Inflammatory macrophage treated with lipopolysaccharide for 1 hour (primary cell): ENCODE measurements at regions not wholly inside any gene's neighbourhood (a gene's known extent, or its start where the extent isn't known, plus 50 kb on each side); places are given as distances from the start of the nearest gene placed in this dataset.
"Not testable (repeated sequence)": the region's sequence is repeated elsewhere in the genome, so short reads cannot be mapped to it uniquely, and the experiment has no call there.

ENCODE experiments used
- DNase-seq, 2 donors: peaks; one replicate each; pipeline ENCODE4 v3.0.0-alpha.2; 2020 to 2022

- DNase-seq: not testable (repeated sequence)
Observed at GRCh38 chr6:27825848-27826611, 86.2 kb downstream of the OR2B2 start.

DNA sequence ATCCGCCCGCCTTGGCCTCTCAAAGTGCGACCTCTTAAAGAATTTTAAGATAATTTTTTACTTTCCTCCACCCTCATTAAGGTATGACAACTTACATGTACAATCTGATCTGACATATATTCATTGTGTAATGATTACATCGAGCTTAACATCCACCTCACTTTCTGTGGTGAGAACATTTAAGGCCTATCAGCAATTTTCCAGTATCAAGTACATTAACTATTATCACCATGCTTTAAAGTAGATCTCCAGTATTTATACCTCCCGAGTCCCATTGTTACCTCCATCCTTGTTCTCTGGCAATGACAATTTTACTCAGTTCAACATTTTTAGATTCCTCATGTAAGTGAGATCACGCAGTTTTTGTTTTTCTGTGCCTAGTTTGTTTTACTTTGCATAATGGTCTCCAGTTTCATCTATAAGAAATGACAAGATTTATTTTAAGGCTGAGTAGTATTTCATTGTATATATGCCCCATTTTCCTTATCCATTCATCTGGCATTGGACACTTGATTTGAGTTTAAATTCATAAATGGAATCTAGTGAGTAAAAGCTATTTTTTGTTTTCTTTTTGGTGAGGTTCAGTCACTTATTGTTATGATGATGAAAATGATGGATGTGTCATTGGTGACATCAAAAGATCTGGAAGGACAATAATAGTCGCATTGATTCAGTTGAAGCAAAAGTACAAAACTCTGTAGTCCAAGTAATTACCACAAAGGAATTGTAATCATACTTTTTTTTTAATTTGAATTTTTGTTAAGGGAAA lies 87.0 kb downstream of the OR2B2 start:
- DNase-seq: no peak

DNA sequence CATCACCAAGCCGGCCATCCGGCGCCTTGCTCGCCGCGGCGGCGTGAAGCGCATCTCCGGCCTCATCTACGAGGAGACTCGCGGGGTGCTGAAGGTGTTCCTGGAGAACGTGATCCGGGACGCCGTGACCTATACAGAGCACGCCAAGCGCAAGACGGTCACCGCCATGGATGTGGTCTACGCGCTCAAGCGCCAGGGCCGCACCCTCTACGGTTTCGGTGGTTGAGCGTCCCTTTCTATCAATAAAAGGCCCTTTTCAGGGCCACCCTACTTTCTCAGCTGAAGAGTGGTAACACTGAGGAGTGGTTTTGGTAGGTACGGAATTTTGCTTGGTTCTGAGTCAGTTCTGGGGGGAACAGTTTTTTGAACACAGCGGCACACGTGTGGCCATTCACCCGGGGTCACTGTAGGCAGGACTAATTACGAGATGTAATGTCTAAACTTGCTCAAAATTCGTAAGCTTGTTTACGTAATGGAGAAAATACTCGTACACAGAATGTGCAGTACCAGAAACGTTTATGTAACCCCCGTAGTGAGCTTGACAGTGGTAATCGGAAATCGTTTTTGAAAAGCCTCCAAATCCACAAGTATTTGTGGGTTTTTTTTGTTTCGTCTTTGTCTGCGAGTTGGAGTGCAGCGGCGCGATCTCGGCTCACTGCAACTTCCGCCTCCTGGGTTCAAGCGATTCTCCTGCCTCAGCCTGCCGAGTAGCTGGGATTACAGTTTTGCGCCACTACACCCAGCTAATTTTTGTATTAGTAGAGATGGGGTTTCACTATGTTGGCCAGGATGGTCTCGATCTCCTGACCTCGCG lies 87.8 kb downstream of the OR2B2 start:
- DNase-seq: peak; percentile 47 to 53

- DNase-seq: peak in 1 of 2 donors; percentile 43
Observed at GRCh38 chr6:27823714-27824210, 88.4 kb downstream of the OR2B2 start.

DNA sequence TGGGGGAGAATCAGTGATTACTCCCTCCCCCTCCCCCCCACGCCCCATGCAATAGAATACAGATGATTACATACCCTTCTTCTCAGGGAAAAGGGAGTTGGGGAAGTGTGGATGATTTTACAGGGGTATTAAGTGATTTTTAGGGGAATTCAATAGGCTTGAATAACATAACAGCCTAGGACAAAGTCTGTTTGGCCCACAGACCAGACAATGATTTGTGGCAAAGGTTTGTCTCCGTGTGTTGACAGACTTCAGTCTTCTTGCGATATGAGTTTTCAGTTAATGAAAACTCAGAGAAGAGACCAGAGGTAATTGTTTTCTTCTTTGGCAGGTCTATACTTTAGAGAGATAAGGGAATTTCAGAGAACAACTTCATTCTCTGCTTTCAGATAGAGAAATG lies 95.3 kb downstream of the OR2B2 start:
- no peak for DNase-seq

DNA sequence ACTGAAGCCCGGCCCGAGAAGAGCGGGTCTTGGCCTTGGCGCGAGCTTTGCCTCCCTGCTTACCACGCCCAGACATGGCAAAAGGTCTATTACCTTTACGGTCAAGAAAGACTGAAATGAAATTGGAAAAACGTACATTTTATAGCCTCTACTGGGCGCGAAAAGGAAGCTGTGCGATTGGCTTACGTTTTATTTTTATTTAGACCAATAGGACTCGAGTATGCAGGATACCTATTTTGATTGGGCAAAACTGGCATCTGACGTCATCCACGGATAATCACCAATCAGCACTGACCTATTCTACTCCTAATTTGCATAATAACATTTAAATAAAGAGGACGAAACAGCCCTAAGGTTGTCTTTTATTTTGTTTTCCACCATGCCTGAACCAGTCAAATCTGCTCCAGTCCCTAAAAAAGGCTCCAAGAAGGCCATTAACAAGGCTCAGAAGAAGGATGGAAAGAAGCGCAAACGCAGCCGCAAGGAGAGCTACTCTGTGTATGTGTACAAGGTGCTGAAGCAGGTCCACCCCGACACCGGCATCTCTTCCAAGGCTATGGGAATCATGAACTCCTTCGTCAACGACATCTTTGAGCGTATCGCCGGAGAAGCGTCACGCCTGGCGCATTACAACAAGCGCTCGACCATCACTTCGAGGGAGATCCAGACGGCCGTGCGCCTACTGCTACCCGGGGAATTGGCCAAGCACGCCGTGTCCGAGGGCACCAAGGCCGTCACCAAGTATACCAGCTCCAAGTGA lies 97.4 kb downstream of the OR2B2 start:
- peak; percentile 85 to 92 for DNase-seq

GRCh38 chr6:27814415-27814664 lies 97.9 kb downstream of the OR2B2 start:
- DNase-seq: not testable (repeated sequence)

DNA sequence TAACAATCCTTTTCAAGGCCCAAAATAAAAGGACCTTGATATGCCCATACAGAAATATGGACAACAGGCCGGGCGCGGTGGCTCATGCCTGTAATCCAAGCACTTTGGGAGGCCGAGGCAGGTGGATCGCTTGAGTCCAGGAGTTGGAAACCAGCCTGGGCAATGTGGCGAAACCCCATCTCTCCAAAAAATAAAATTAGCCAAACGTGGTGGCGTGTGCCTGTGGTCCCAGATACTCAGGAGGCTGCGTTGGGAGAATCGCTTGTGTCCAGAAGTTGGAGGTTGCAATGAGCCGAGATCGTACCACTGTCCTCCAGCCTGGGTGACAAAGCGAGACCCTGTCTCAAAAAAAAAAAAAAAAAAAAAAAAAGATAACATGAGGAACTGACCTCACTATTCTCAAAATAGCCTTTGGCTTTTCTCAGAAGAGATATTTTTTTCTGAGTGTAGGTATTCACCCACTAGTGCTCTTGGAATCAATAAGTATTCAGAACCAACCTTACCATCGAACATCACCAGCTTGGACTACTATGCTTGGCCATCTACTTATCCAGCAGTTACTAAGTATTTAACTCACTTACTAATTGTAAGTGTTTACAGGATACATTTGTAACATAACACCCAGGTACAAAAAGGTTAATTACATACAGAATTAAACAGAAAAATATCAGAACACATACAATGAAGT lies 99.2 kb downstream of the OR2B2 start:
- no peak for DNase-seq

DNA sequence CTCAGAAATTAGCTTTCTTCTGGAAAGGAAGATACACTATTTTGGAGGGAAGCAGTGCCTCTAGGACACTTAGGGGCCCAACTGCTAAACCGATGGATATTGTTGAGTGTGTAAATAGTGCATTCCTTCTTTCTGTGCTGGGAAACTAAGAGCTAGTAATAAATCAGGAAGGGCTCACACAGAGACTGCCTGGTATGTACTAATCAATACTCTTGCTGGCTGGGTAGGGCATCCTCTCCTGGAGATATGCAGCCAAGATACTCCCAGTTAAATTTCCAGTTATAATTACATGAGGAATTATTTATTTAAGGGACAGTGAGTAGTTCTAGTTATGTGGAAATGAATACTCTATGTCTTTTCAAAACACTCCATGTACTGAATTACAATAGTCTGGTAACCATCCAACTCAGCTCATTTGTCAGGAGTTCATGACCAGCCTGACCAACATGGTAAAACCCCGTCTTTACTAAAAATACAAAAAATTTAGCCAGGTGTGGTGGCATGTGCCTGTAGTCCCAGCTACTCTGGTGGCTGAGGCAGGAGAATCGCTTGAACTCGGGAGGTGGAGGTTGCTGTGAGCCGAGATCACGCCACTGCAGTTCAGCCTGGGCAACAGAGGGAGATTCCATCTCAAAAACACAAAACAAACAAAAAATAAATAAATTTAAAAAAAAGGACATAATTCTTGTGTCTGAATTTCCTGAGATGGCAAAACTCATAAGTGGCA lies 100.0 kb downstream of the OR2B2 start:
- no peak for DNase-seq

DNA sequence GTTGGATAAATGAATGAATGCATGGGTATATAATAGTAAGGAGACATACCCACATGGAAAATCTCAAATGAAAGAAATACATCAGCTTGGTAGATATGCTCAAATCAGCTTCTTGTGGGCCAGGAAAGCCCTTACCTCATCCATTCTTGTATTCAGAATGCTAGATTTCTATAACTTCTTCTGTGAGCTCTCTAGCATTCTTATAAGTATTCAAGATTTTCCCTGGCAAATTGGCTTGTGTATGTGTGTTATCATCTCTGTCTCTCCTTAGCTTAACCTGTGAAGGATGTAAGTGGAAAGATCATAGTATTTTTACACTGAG lies 100.8 kb downstream of the OR2B2 start:
- DNase-seq: no peak

GRCh38 chr6:27810768-27811450 lies 101.3 kb downstream of the OR2B2 start:
- DNase-seq: no peak

DNA sequence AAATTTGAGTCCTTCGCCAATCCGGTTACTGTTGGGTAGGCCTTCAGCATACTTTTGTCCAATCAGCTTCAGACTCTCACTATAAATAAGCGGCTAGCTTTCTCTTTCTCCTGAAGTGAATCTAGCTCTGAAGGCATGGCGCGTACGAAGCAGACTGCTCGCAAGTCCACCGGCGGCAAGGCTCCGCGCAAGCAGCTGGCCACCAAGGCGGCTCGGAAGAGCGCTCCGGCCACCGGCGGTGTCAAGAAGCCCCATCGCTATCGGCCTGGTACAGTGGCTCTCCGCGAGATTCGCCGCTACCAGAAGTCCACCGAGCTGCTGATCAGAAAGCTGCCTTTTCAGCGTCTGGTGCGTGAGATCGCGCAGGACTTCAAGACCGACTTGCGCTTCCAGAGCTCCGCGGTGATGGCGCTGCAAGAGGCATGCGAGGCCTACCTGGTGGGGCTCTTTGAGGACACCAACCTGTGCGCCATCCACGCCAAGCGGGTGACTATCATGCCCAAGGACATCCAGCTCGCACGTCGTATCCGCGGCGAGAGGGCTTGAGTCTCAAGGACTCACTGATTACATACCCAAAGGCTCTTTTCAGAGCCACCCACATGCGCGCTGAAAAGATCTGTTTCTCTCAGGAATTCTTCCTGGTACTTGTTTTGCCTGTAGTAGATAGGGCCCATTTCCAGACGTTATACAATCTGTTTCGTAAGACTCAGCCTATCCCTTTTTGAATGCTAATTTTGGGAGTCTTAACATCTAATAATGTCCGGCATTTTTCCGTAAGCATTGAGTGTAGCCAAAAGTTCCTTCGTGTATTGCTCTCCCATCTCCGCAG lies 102.0 kb downstream of the OR2B2 start:
- peak; percentile 94 to 95 for DNase-seq

- DNase-seq: no peak
Observed at GRCh38 chr6:27809067-27809938, 102.9 kb downstream of the OR2B2 start.

GRCh38 chr6:27808242-27809066 lies 103.7 kb downstream of the OR2B2 start:
- not testable (repeated sequence) for DNase-seq

- peak; percentile 92 to 95 for DNase-seq
Observed at GRCh38 chr6:27807441-27808241, 104.6 kb downstream of the OR2B2 start.

DNA sequence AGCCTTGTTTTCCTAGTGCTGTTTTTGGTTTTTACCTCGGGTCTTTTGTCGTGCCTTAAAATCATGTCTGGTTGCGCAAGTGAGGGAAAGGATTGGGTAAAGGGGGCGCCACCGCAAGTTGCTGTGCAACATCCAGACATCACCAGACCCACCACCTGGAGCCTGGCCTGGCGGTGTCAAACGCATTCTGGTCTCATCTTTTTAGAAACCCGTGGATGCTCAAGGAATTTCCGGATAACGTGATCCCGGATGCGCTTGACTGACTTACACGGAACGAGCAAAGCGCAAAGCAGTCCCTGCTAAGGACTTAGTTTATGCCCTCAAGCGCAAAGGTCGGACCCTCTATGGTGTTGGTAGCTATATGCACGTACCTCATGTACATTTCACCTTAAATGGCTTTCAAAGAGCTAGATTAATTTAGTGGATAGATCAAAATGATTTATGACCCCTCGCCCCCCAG lies 105.2 kb downstream of the OR2B2 start:
- peak; percentile 18 to 35 for DNase-seq

DNA sequence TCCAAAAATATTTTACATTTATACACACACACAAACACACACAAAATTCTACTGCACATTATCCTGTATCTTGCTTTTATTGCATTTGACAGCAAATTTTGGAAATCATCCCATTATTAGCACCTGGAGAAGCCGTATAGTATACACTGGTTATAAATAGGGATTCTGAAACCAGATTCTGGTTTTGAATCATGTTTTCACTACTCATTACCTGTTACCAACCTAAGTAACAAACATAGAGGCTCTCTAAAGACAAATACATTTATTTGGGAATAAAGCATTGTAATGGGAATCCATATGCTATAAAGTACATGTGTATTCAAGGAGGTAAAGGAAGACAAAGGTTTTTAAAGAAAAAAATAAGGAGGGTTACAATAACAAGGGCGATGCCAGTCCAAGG lies 106.8 kb downstream of the OR2B2 start:
- no peak for DNase-seq
